ENCODE measurements at regions not wholly inside any gene's neighbourhood (a gene's known extent, or its start where the extent isn't known, plus 50 kb on each side); places are given as distances from the start of the nearest gene placed in this dataset.

- no peak for TF ChIP-seq CTCF (IDR thresholded peaks at IDR 0.05)
- TF ChIP-seq POLR2A (IDR thresholded peaks at IDR 0.05) = no peak
These were observed 241.5 kb downstream of the NFATC2 start for GRCh38 chr20:51301026-51301425.

Measured in lower leg skin (tissue), 3 donors.